Smooth muscle cell (in vitro differentiated cells): ENCODE measurements at regions not wholly inside any gene's neighbourhood (a gene's known extent, or its start where the extent isn't known, plus 50 kb on each side); places are given as distances from the start of the nearest gene placed in this dataset.

Experiments used
- DNase-seq: peaks from one replicate; lab custom pipeline; 2025; ENCODE audit not compliant: unreplicated experiment; lab: John Stamatoyannopoulos, UW
- H2AFZ ChIP-seq: fragments of 200-600 bp; sonication (generic); 2 replicates; pipeline ENCODE4 v1.6.0; 2016; ENCODE audit warnings: antibody characterized with exemption, low read depth, mild to moderate bottlenecking
- H3F3A ChIP-seq: fragments of 200-600 bp; sonication (generic); 2 replicates; pipeline ENCODE4 v1.6.0; 2017; ENCODE audit warnings: antibody characterized with exemption, low read depth
- H3K27ac ChIP-seq: fragments of 200-600 bp; sonication (generic); 2 replicates; pipeline ENCODE4 v1.5.1; 2016; ENCODE audit warnings: low read depth, mild to moderate bottlenecking
- H3K27me3 ChIP-seq: fragments of 200-600 bp; sonication (generic); 2 replicates; pipeline ENCODE4 v1.6.1; 2016; ENCODE audit warnings: low read depth, mild to moderate bottlenecking
- H3K36me3 ChIP-seq: fragments of 200-600 bp; sonication (generic); 2 replicates; pipeline ENCODE4 v1.5.1; 2016; ENCODE audit warnings: low read depth
- H3K4me1 ChIP-seq: fragments of 200-600 bp; sonication (generic); 2 replicates; pipeline ENCODE4 v1.5.1; 2016; ENCODE audit warnings: low read depth
- H3K4me2 ChIP-seq: fragments of 200-600 bp; sonication (generic); 2 replicates; pipeline ENCODE4 v1.6.0; 2016; ENCODE audit warnings: mild to moderate bottlenecking
- H3K4me3 ChIP-seq: fragments of 200-600 bp; sonication (generic); 2 replicates; pipeline ENCODE4 v1.5.1; 2016; ENCODE audit warnings: mild to moderate bottlenecking
- H3K79me2 ChIP-seq: fragments of 200-600 bp; sonication (generic); 2 replicates; pipeline ENCODE4 v1.6.0; 2016; ENCODE audit warnings: low read depth, mild to moderate bottlenecking
- H3K9ac ChIP-seq: fragments of 200-600 bp; sonication (generic); 2 replicates; pipeline ENCODE4 v1.6.0; 2016; ENCODE audit warnings: low read depth
- H3K9me3 ChIP-seq: fragments of 200-600 bp; sonication (generic); replicated peaks from 2 replicates; pipeline ENCODE4 v1.5.1; 2016; ENCODE audit warnings: low read depth
- H4K20me1 ChIP-seq: fragments of 200-600 bp; sonication (generic); 2 replicates; pipeline ENCODE4 v1.6.0; 2016; ENCODE audit warnings: low read depth
- CTCF ChIP-seq: fragments of 200-600 bp; sonication (generic); IDR thresholded peaks from 2 replicates; pipeline ENCODE4 v1.5.1; 2017; ENCODE audit warnings: borderline replicate concordance, mild to moderate bottlenecking, antibody characterized with exemption; ENCODE audit not compliant: insufficient read depth, poor library complexity, severe bottlenecking
- WGBS: methylation state at CpG from one replicate; pipeline ENCODE4 v1.1.7; 2016; ENCODE audit warnings: low lambda C conversion rate; 5-methylcytosine and 5-hydroxymethylcytosine counted together

- Histone ChIP-seq H3K4me2 (peak overlapping the region; percentile 40), H3K9me3 (no peaks in the 10 kb centered on the region), H3K36me3 (no peaks in the 10 kb centered on the region), H3K4me1 (no peaks in the 10 kb centered on the region), H3K27me3 (no peaks in the 10 kb centered on the region), H3F3A (no peaks in the 10 kb centered on the region), H3K27ac (no peak overlapping the region), H4K20me1 (no peaks in the 10 kb centered on the region), H3K9ac (no peak overlapping the region), H3K79me2 (no peaks in the 10 kb centered on the region), H2AFZ (no peak overlapping the region), H3K4me3 (no peak overlapping the region)
- no peak for TF ChIP-seq CTCF
- WGBS = 58% methylated on average over 1 of the region's 1 CpG
- DNase-seq = no peak
These were observed 70.5 kb upstream of the TSPAN5 start for GRCh38 chr4:98728871-98729270.

- no peaks in the 10 kb centered on the region for H3K79me2 ChIP-seq
- H3K4me1 ChIP-seq = no peaks in the 10 kb centered on the region
- no peaks in the 10 kb centered on the region for H3K27me3 ChIP-seq
- H3F3A ChIP-seq = no peaks in the 10 kb centered on the region
- H3K27ac ChIP-seq = peak overlapping the region; percentile 17
- TF ChIP-seq CTCF = no peak
- 24% methylated on average over 4 of the region's 4 CpGs for WGBS
- peak overlapping the region; percentile 40 for H3K4me2 ChIP-seq
- no peak overlapping the region for H3K4me3 ChIP-seq
- peak; percentile 5 for DNase-seq
- no peak overlapping the region for H3K9ac ChIP-seq
- H3K9me3 ChIP-seq = no peaks in the 10 kb centered on the region
- no peaks in the 10 kb centered on the region for H3K36me3 ChIP-seq
- no peaks in the 10 kb centered on the region for H4K20me1 ChIP-seq
- H2AFZ ChIP-seq = no peak overlapping the region
These were observed 70.0 kb upstream of the TSPAN5 start for GRCh38 chr4:98728433-98728832.

- Histone ChIP-seq H3F3A (no peaks in the 10 kb centered on the region), H3K27me3 (no peaks in the 10 kb centered on the region), H3K4me1 (no peaks in the 10 kb centered on the region), H3K36me3 (no peaks in the 10 kb centered on the region), H3K27ac (no peak overlapping the region), H2AFZ (no peak overlapping the region), H3K9me3 (no peaks in the 10 kb centered on the region), H3K9ac (no peak overlapping the region), H3K4me3 (no peak overlapping the region), H4K20me1 (no peaks in the 10 kb centered on the region), H3K4me2 (no peak overlapping the region), H3K79me2 (no peaks in the 10 kb centered on the region)
- DNase-seq = no peak
- 90% methylated on average over 2 of the region's 2 CpGs for WGBS
- TF ChIP-seq CTCF = no peak
These were observed 63.6 kb upstream of the TSPAN5 start for GRCh38 chr4:98722000-98722399.

GRCh38 chr4:98720871-98721480 is 62.6 kb upstream of the TSPAN5 start:
- no peak overlapping the region for H2AFZ ChIP-seq
- no peaks in the 10 kb centered on the region for H3K4me1 ChIP-seq
- WGBS = 10% methylated on average over 3 of the region's 3 CpGs
- no peaks in the 10 kb centered on the region for H3K27me3 ChIP-seq
- H3K27ac ChIP-seq = peak overlapping the region; percentile 63
- H3K9me3 ChIP-seq = no peaks in the 10 kb centered on the region
- TF ChIP-seq CTCF = no peak
- H3K4me3 ChIP-seq = no peak overlapping the region
- H3K36me3 ChIP-seq = no peaks in the 10 kb centered on the region
- no peaks in the 10 kb centered on the region for H3F3A ChIP-seq
- no peak overlapping the region for H3K9ac ChIP-seq
- DNase-seq = no peak
- no peaks in the 10 kb centered on the region for H3K79me2 ChIP-seq
- no peaks in the 10 kb centered on the region for H4K20me1 ChIP-seq
- H3K4me2 ChIP-seq = peak overlapping the region; percentile 69
